H1 (cell line): ENCODE measurements at regions not wholly inside any gene's neighbourhood (a gene's known extent, or its start where the extent isn't known, plus 50 kb on each side); places are given as distances from the start of the nearest gene placed in this dataset.

Source experiments
- CTCF ChIA-PET: fragments of 300-600 bp; sonication (Branson Sonifier 250); formaldehyde crosslinking; loops from one replicate; lab custom pipeline; 2021; ENCODE audit not compliant: partially characterized antibody; lab: Charles Lee
- POLR2A ChIA-PET: fragments of 300-600 bp; sonication (Branson Sonifier 250); formaldehyde crosslinking; loops from one replicate; lab custom pipeline; 2021; ENCODE audit warnings: inconsistent platforms; ENCODE audit not compliant: partially characterized antibody; lab: Charles Lee
- DNase-seq, 2 experiments: peaks; one replicate each; pipeline versions ENCODE4 v3.0.0 to v3.0.0-alpha.2; 2010 to 2022; ENCODE audit warnings: low spot score in 2 of 2, low read depth in 1 of 2, mixed read lengths in 1 of 2
- FAIRE-seq: peaks from 2 replicates; lab custom pipeline; 2011; peaks lifted over from hg19 to GRCh38; lab: Jason Lieb, UNC
- H2AFZ ChIP-seq: 2 replicates; pipeline ENCODE4 v1.8.1; 2012; ENCODE audit warnings: low read length, inconsistent platforms
- H2AK5ac ChIP-seq: 2 replicates; pipeline ENCODE4 v1.6.1; 2013; ENCODE audit warnings: low read depth, low read length
- H2BK120ac ChIP-seq: replicated peaks from 2 replicates; pipeline ENCODE3; 2013; ENCODE audit warnings: low read depth, low read length, inconsistent platforms
- H2BK12ac ChIP-seq: 2 replicates; pipeline ENCODE4 v1.6.1; 2013; ENCODE audit warnings: low read depth, low read length
- H2BK15ac ChIP-seq: 2 replicates; pipeline ENCODE4 v1.6.1; 2013; ENCODE audit warnings: low read length
- H2BK20ac ChIP-seq: 2 replicates; pipeline ENCODE4 v1.6.1; 2013; ENCODE audit warnings: low read length
- H2BK5ac ChIP-seq: 2 replicates; pipeline ENCODE4 v1.6.1; 2013; ENCODE audit warnings: low read depth, low read length
- H3K14ac ChIP-seq: 2 replicates; pipeline ENCODE4 v1.6.1; 2013; ENCODE audit warnings: inconsistent platforms; ENCODE audit not compliant: insufficient read length
- H3K18ac ChIP-seq: 2 replicates; pipeline ENCODE4 v1.6.1; 2013; ENCODE audit warnings: low read length; ENCODE audit errors: extremely low read depth
- H3K23ac ChIP-seq: 2 replicates; pipeline ENCODE4 v1.6.1; 2013; ENCODE audit warnings: inconsistent platforms; ENCODE audit not compliant: insufficient read length
- H3K23me2 ChIP-seq: 2 replicates; pipeline ENCODE4 v1.6.1; 2013; ENCODE audit warnings: low read depth, low read length
- H3K27ac ChIP-seq: 2 replicates; pipeline ENCODE4 v1.6.1; 2011; ENCODE audit warnings: low read depth, low read length, inconsistent platforms
- H3K27me3 ChIP-seq, 4 experiments: replicated peaks in 1 of 4; 1 replicate in 1 of 4; 2 replicates in 3 of 4; pipeline versions ENCODE4 v1.6.1 to v1.8.1; 2011 to 2013; ENCODE audit warnings: low read length in 3 of 4, mild to moderate bottlenecking in 3 of 4, inconsistent platforms in 2 of 4, mixed read lengths in 2 of 4, moderate library complexity in 1 of 4; ENCODE audit not compliant: control insufficient read depth in 3 of 4, insufficient read depth in 3 of 4; ENCODE audit errors: extremely low read depth in 1 of 4
- H3K36me3 ChIP-seq, 4 experiments: 2 replicates each; pipeline versions ENCODE4 v1.6.1 to v1.8.1; 2011 to 2013; ENCODE audit warnings: mild to moderate bottlenecking in 4 of 4, low read length in 3 of 4, moderate library complexity in 2 of 4, control low read depth in 1 of 4, inconsistent platforms in 1 of 4; ENCODE audit not compliant: insufficient read depth in 4 of 4, control insufficient read depth in 2 of 4
- H3K4ac ChIP-seq: replicated peaks from 2 replicates; pipeline ENCODE3; 2013; ENCODE audit warnings: low read length, low read depth, mixed read lengths, inconsistent platforms; ENCODE audit not compliant: insufficient read length
- H3K4me1 ChIP-seq, 4 experiments: replicated peaks in 1 of 4; 1 replicate in 1 of 4; 2 replicates in 3 of 4; pipeline versions ENCODE4 v1.6.1 to v1.8.1; 2011 to 2013; ENCODE audit warnings: low read length in 3 of 4, inconsistent platforms in 2 of 4, mixed read lengths in 1 of 4; ENCODE audit not compliant: insufficient read depth in 4 of 4, control insufficient read depth in 3 of 4
- H3K4me2 ChIP-seq, 2 experiments: 2 replicates each; pipeline versions ENCODE4 v1.6.1 to v1.8.1; 2011 to 2013; ENCODE audit warnings: low read depth in 2 of 2, low read length in 2 of 2, control low read depth in 1 of 2, inconsistent platforms in 1 of 2, mild to moderate bottlenecking in 1 of 2; ENCODE audit not compliant: insufficient read depth in 1 of 2
- H3K4me3 ChIP-seq, 4 experiments: fragments of 200-600, 300-600 bp in 1 of 4; sonication (generic), shearing (Covaris generic), sonication (Bioruptor Twin) in 1 of 4; 2 replicates each; pipeline versions ENCODE4 v1.5.1 to v1.8.1; 2011 to 2016; ENCODE audit warnings: low read length in 4 of 4, low read depth in 3 of 4, control low read depth in 2 of 4, inconsistent platforms in 2 of 4, mild to moderate bottlenecking in 2 of 4, mixed read lengths in 1 of 4, moderate library complexity in 1 of 4; ENCODE audit not compliant: insufficient read depth in 2 of 4; ENCODE audit errors: extremely low read depth in 1 of 4
- H3K56ac ChIP-seq: replicated peaks from 2 replicates; pipeline ENCODE3; 2013; ENCODE audit warnings: low read depth, mild to moderate bottlenecking, mixed read lengths, low read length, inconsistent platforms; ENCODE audit not compliant: insufficient read length
- H3K79me1 ChIP-seq: 2 replicates; pipeline ENCODE4 v1.6.1; 2013; ENCODE audit warnings: low read depth, low read length, control low read depth
- H3K79me2 ChIP-seq, 2 experiments: 2 replicates each; pipeline versions ENCODE4 v1.6.1 to v1.8.1; 2012 to 2013; ENCODE audit warnings: low read length in 2 of 2, mild to moderate bottlenecking in 2 of 2, inconsistent platforms in 1 of 2; ENCODE audit not compliant: insufficient read depth in 2 of 2, control insufficient read depth in 1 of 2
- H3K9ac ChIP-seq, 4 experiments: replicated peaks in 1 of 4; 1 replicate in 1 of 4; 2 replicates in 3 of 4; pipeline versions ENCODE4 v1.6.1 to v1.8.1; 2011 to 2013; ENCODE audit warnings: low read depth in 3 of 4, low read length in 3 of 4, control low read depth in 2 of 4, mild to moderate bottlenecking in 2 of 4, moderate library complexity in 2 of 4, inconsistent platforms in 1 of 4; ENCODE audit errors: extremely low read depth in 1 of 4
- H3K9me3 ChIP-seq, 2 experiments: 2 replicates each; pipeline versions ENCODE4 v1.6.1 to v1.8.1; 2012 to 2013; ENCODE audit warnings: mild to moderate bottlenecking in 2 of 2, moderate library complexity in 2 of 2, control low read depth in 1 of 2, inconsistent platforms in 1 of 2, low read depth in 1 of 2, low read length in 1 of 2, mixed read lengths in 1 of 2; ENCODE audit not compliant: insufficient read depth in 2 of 2
- H4K20me1 ChIP-seq, 2 experiments: replicated peaks in 1 of 2; 2 replicates each; pipeline versions ENCODE3 to v1.8.1; 2011 to 2013; ENCODE audit warnings: inconsistent platforms in 2 of 2, low read length in 2 of 2, mild to moderate bottlenecking in 1 of 2; ENCODE audit not compliant: insufficient read depth in 2 of 2, control insufficient read depth in 1 of 2
- H4K5ac ChIP-seq: 2 replicates; pipeline ENCODE4 v1.6.1; 2013; ENCODE audit warnings: low read length, low read depth, mixed read lengths, inconsistent platforms; ENCODE audit not compliant: insufficient read length
- H4K8ac ChIP-seq: 2 replicates; pipeline ENCODE4 v1.8.0; 2013; ENCODE audit warnings: mild to moderate bottlenecking, moderate library complexity, low read length, inconsistent platforms; ENCODE audit not compliant: insufficient read depth; ENCODE audit errors: extremely low read depth
- H4K91ac ChIP-seq: replicated peaks from 2 replicates; pipeline ENCODE3; 2013; ENCODE audit warnings: low read length, mixed read lengths, inconsistent platforms; ENCODE audit not compliant: insufficient read length
- SIN3A ChIP-seq, 2 experiments: IDR thresholded peaks in 1 of 2; conservative IDR thresholded peaks in 1 of 2; 2 replicates each; pipeline ENCODE4 v1.6.1; 2011 to 2012; ENCODE audit warnings: low read length in 2 of 2, improper control_type of control experiment in 1 of 2, low read depth in 1 of 2, mild to moderate bottlenecking in 1 of 2
- TAF1 ChIP-seq: IDR thresholded peaks from 2 replicates; pipeline ENCODE4 v1.6.1; 2011; ENCODE audit warnings: mild to moderate bottlenecking, low read depth, low read length
- WGBS, 2 experiments: shearing (Covaris generic) in 1 of 2; methylation state at CpG; one replicate each; pipeline versions ENCODE4 v1.1.6 to v1.1.7; 2013 to 2015; ENCODE audit warnings: low lambda C conversion rate in 2 of 2, mixed read lengths in 2 of 2, inconsistent platforms in 1 of 2, low coverage in 1 of 2, missing lambda C conversion rate in 1 of 2; ENCODE audit not compliant: insufficient replicate concordance in 2 of 2, insufficient coverage in 1 of 2, insufficient read length in 1 of 2; ENCODE audit errors: extremely low coverage in 1 of 2, missing lambda C conversion rate in 1 of 2; 5-methylcytosine and 5-hydroxymethylcytosine counted together

- Histone ChIP-seq H3K56ac (no peak overlapping the region), H4K91ac (no peak overlapping the region), H3K23me2 (no peaks in the 10 kb centered on the region), H2BK5ac (no peak overlapping the region), H3K14ac (no peak overlapping the region), H3K9me3 (no peaks in the 10 kb centered on the region), H2AFZ (no peak overlapping the region), H4K8ac (no peak overlapping the region), H3K23ac (no peak overlapping the region)
- POLR2A ChIA-PET = no interaction called here
- no peak for TF ChIP-seq SIN3A (conservative IDR thresholded peaks at IDR 0.05 in 1 of 2, IDR thresholded peaks at IDR 0.05 in 1 of 2; ENCODE audit: low read depth in 1 of 2, low read length in 2 of 2)
- no peak for TF ChIP-seq TAF1
- TF ChIP-seq, all 59 proteins: peak for 0
- no peak overlapping the region for H4K5ac ChIP-seq
- FAIRE-seq = no peak
- no peak overlapping the region for H2BK20ac ChIP-seq
- no peak overlapping the region for H3K9ac ChIP-seq
- no peak overlapping the region for H3K4ac ChIP-seq
- H3K4me1 ChIP-seq = no peaks in the 10 kb centered on the region
- H3K36me3 ChIP-seq = no peaks in the 10 kb centered on the region
- no peaks in the 10 kb centered on the region for H3K27me3 ChIP-seq
- H2BK12ac ChIP-seq = no peak overlapping the region
- no peak overlapping the region for H2BK15ac ChIP-seq
- DNase-seq = peak in 1 of 2 experiments; percentile 38
- H3K27ac ChIP-seq = no peak overlapping the region
- 73% methylated on average over 2 of the region's 2 CpGs; no CpG with 5 or more reads in 1 of the 2 experiments for WGBS, 2 experiments
- CTCF ChIA-PET = interaction anchor here (1.0 kb wide), 1 partner anchor 279 kb away, joined by 3 read pairs; no protein-coding TSS in a partner anchor
- H2AK5ac ChIP-seq = no peak overlapping the region
- no peak overlapping the region for H2BK120ac ChIP-seq
- H3K4me3 ChIP-seq = no peak overlapping the region
- no peaks in the 10 kb centered on the region for H4K20me1 ChIP-seq
- H3K79me2 ChIP-seq = no peaks in the 10 kb centered on the region
- H3K4me2 ChIP-seq = 0 out of 4 replicates have a peak overlapping the region, but pooled peaks of 1 of the 2 experiments have one; percentile 2
- no peak overlapping the region for H3K18ac ChIP-seq
- no peaks in the 10 kb centered on the region for H3K79me1 ChIP-seq
These were observed 647.1 kb upstream of the SLITRK6 start for GRCh38 chr13:86446311-86446710.
